ENCODE measurements at regions not wholly inside any gene's neighbourhood (a gene's known extent, or its start where the extent isn't known, plus 50 kb on each side); places are given as distances from the start of the nearest gene placed in this dataset.
"Not testable (repeated sequence)": the region's sequence is repeated elsewhere in the genome, so short reads cannot be mapped to it uniquely, and the experiment has no call there.

GRCh38 chr16:86955136-86955855 is 361.9 kb downstream of the C16orf95 start:
- TF ChIP-seq, protein P1, sequence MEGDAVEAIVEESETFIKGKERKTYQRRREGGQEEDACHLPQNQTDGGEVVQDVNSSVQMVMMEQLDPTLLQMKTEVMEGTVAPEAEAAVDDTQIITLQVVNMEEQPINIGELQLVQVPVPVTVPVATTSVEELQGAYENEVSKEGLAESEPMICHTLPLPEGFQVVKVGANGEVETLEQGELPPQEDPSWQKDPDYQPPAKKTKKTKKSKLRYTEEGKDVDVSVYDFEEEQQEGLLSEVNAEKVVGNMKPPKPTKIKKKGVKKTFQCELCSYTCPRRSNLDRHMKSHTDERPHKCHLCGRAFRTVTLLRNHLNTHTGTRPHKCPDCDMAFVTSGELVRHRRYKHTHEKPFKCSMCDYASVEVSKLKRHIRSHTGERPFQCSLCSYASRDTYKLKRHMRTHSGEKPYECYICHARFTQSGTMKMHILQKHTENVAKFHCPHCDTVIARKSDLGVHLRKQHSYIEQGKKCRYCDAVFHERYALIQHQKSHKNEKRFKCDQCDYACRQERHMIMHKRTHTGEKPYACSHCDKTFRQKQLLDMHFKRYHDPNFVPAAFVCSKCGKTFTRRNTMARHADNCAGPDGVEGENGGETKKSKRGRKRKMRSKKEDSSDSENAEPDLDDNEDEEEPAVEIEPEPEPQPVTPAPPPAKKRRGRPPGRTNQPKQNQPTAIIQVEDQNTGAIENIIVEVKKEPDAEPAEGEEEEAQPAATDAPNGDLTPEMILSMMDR (conservative IDR thresholded peaks at IDR 0.05) = no peak
- H3K27me3 Mint-ChIP-seq (ENCODE audit: insufficient read depth) = no peaks in the 10 kb centered on the region
- H3K27ac Mint-ChIP-seq = no peak overlapping the region
- Histone ChIP-seq H3K27ac (ENCODE audit: low read depth, low read length) (no peak overlapping the region), H3K9me3 (ENCODE audit: control insufficient read depth, low read length) (no peaks in the 10 kb centered on the region), H3K36me3 (ENCODE audit: control insufficient read depth, insufficient read depth, low read length) (no peaks in the 10 kb centered on the region), H3K4me1 (ENCODE audit: control insufficient read depth, insufficient read depth, low read length) (no peaks in the 10 kb centered on the region), H3K4me3 (ENCODE audit: low read length) (no peak overlapping the region), H3K9ac (ENCODE audit: extremely low read depth, low read length, poor library complexity, severe bottlenecking) (no peak overlapping the region), H3K27me3 (ENCODE audit: control insufficient read depth, insufficient read depth, low read length, poor library complexity, severe bottlenecking) (no peaks in the 10 kb centered on the region)
- no peak overlapping the region for H3K4me3 Mint-ChIP-seq
- H3K9me3 Mint-ChIP-seq = peaks cover 7% of the 10 kb centered on the region
- H3K36me3 Mint-ChIP-seq (ENCODE audit: low read depth) = no peaks in the 10 kb centered on the region
- DNase-seq = no peak
- 94 to 95% methylated on average over 5 to 13 of the region's 13 CpGs for WGBS, 2 experiments (ENCODE audit: insufficient coverage in 1 of 2, insufficient read length in 1 of 2)
- H3K4me1 Mint-ChIP-seq = peaks cover 7% of the 10 kb centered on the region

- no peaks in the 10 kb centered on the region for H3K9me3 ChIP-seq (ENCODE audit: control insufficient read depth, low read length)
- Mint-ChIP-seq H3K27me3 (ENCODE audit: insufficient read depth) (no peaks in the 10 kb centered on the region), H3K36me3 (ENCODE audit: low read depth) (no peaks in the 10 kb centered on the region), H3K27ac (no peak overlapping the region), H3K9me3 (peaks cover 7% of the 10 kb centered on the region), H3K4me3 (no peak overlapping the region), H3K4me1 (peaks cover 7% of the 10 kb centered on the region)
- no peak overlapping the region for H3K27ac ChIP-seq (ENCODE audit: low read depth, low read length)
- WGBS, 2 experiments (ENCODE audit: insufficient coverage in 1 of 2, insufficient read length in 1 of 2) = 91% methylated on average over 15 of the region's 15 CpGs
- H3K4me3 ChIP-seq (ENCODE audit: low read length) = no peak overlapping the region
- no peak for DNase-seq
- H3K4me1 ChIP-seq (ENCODE audit: control insufficient read depth, insufficient read depth, low read length) = no peaks in the 10 kb centered on the region
- TF ChIP-seq, protein P1 (conservative IDR thresholded peaks at IDR 0.05) = no peak
- H3K9ac ChIP-seq (ENCODE audit: extremely low read depth, low read length, poor library complexity, severe bottlenecking) = no peak overlapping the region
- H3K36me3 ChIP-seq (ENCODE audit: control insufficient read depth, insufficient read depth, low read length) = no peaks in the 10 kb centered on the region
- H3K27me3 ChIP-seq (ENCODE audit: control insufficient read depth, insufficient read depth, low read length, poor library complexity, severe bottlenecking) = no peaks in the 10 kb centered on the region
Measured at GRCh38 chr16:86956437-86956836, 360.8 kb downstream of the C16orf95 start.

GRCh38 chr16:86957662-86958198 is 359.5 kb downstream of the C16orf95 start:
- not testable (repeated sequence) for H3K4me1 Mint-ChIP-seq; H3K36me3 Mint-ChIP-seq (ENCODE audit: low read depth); DNase-seq; H3K27ac ChIP-seq (ENCODE audit: low read depth, low read length); H3K4me3 ChIP-seq (ENCODE audit: low read length); H3K27me3 Mint-ChIP-seq (ENCODE audit: insufficient read depth); H3K36me3 ChIP-seq (ENCODE audit: control insufficient read depth, insufficient read depth, low read length); H3K27me3 ChIP-seq (ENCODE audit: control insufficient read depth, insufficient read depth, low read length, poor library complexity, severe bottlenecking); H3K4me3 Mint-ChIP-seq; H3K9ac ChIP-seq (ENCODE audit: extremely low read depth, low read length, poor library complexity, severe bottlenecking); H3K9me3 ChIP-seq (ENCODE audit: control insufficient read depth, low read length); H3K9me3 Mint-ChIP-seq; H3K27ac Mint-ChIP-seq; H3K4me1 ChIP-seq (ENCODE audit: control insufficient read depth, insufficient read depth, low read length)
- 94 to 96% methylated on average over 9 to 12 of the region's 12 CpGs for WGBS, 2 experiments (ENCODE audit: insufficient coverage in 1 of 2, insufficient read length in 1 of 2)

All from endodermal cell (in vitro differentiated cells).